Testis (tissue), 2 donors: ENCODE measurements at regions not wholly inside any gene's neighbourhood (a gene's known extent, or its start where the extent isn't known, plus 50 kb on each side); places are given as distances from the start of the nearest gene placed in this dataset.
"Not testable (repeated sequence)": the region's sequence is repeated elsewhere in the genome, so short reads cannot be mapped to it uniquely, and the experiment has no call there.

Source experiments
- DNase-seq: peaks from one replicate; pipeline ENCODE4 v3.0.0-alpha.2; 2019
- H3K27ac ChIP-seq, 2 donors: fragments of 200-600 bp; sonication (generic); one replicate each; pipeline ENCODE4 v1.5.1; 2019
- H3K27me3 ChIP-seq: fragments of 200-600 bp; sonication (generic); one replicate; pipeline ENCODE4 v1.5.1; 2019
- H3K36me3 ChIP-seq: fragments of 200-600 bp; sonication (generic); one replicate; pipeline ENCODE4 v1.5.1; 2017; ENCODE audit warnings: low read depth; ENCODE audit errors: missing control alignments
- H3K4me1 ChIP-seq: fragments of 200-600 bp; sonication (generic); one replicate; pipeline ENCODE4 v1.5.1; 2019
- H3K4me3 ChIP-seq, 2 donors: fragments of 200-600 bp; sonication (generic); one replicate each; pipeline ENCODE4 v1.5.1; 2017 to 2019
- H3K9me3 ChIP-seq: fragments of 200-600 bp; sonication (generic); one replicate; pipeline ENCODE4 v1.5.1; 2017
- CTCF ChIP-seq, 3 experiments: fragments of 450-650 bp in 2 of 3; fragments of 200-600 bp in 1 of 3; sonication (generic) in 1 of 3; IDR thresholded peaks; one replicate each; pipeline ENCODE4 v1.5.1; 2016 to 2019; ENCODE audit warnings: antibody characterized with exemption in 3 of 3, mild to moderate bottlenecking in 2 of 3, moderate library complexity in 1 of 3
- POLR2A ChIP-seq: fragments of 450-650 bp; IDR thresholded peaks from one replicate; pipeline ENCODE4 v1.6.1; 2017; ENCODE audit warnings: antibody characterized with exemption, mild to moderate bottlenecking, moderate library complexity
- WGBS, 2 donors: methylation state at CpG; one replicate each; pipeline ENCODE4 v1.1.5; 2018; 5-methylcytosine and 5-hydroxymethylcytosine counted together
- intact Hi-C: fragments of 100-400 bp; cut with DNase I; formaldehyde crosslinking; loops from one replicate; pipeline ENCODE4 v1.15.1; 2023; ENCODE audit warnings: low total_unique reads

- DNase-seq: no peak
- Histone ChIP-seq H3K9me3 (no peaks in the 10 kb centered on the region), H3K4me1 (no peaks in the 10 kb centered on the region), H3K4me3 (no peak overlapping the region), H3K27me3 (no peaks in the 10 kb centered on the region), H3K36me3 (no peaks in the 10 kb centered on the region), H3K27ac (no peak overlapping the region)
- intact Hi-C loops: no loop called here
- 92 to 100% methylated on average over 3 of the region's 3 CpGs for WGBS, 2 donors
- TF ChIP-seq CTCF (IDR thresholded peaks at IDR 0.05) (no peak), POLR2A (no peak)
These were observed 167.0 kb upstream of the PIK3R1 start for GRCh38 chr5:68048516-68048915.

GRCh38 chr5:68048054-68048453 is 167.5 kb upstream of the PIK3R1 start:
- H3K9me3 ChIP-seq, H3K4me1 ChIP-seq, DNase-seq, H3K4me3 ChIP-seq, H3K27ac ChIP-seq, H3K27me3 ChIP-seq, H3K36me3 ChIP-seq, intact Hi-C loops: not testable (repeated sequence)
- WGBS, 2 donors: 86 to 91% methylated on average over 5 of the region's 5 CpGs

- no peaks in the 10 kb centered on the region for H3K36me3 ChIP-seq
- no peaks in the 10 kb centered on the region for H3K4me1 ChIP-seq
- TF ChIP-seq CTCF (IDR thresholded peaks at IDR 0.05) (no peak), POLR2A (no peak)
- H3K27ac ChIP-seq: no peak overlapping the region
- no peaks in the 10 kb centered on the region for H3K9me3 ChIP-seq
- H3K27me3 ChIP-seq: no peaks in the 10 kb centered on the region
- DNase-seq: no peak
- intact Hi-C loops: no loop called here
- WGBS, 2 donors: 91 to 100% methylated on average over 1 of the region's 1 CpG
- no peak overlapping the region for H3K4me3 ChIP-seq
These were observed 168.5 kb upstream of the PIK3R1 start for GRCh38 chr5:68047035-68047434.

GRCh38 chr5:68046445-68046844 is 169.1 kb upstream of the PIK3R1 start:
- intact Hi-C loops: no loop called here
- no peak overlapping the region for H3K27ac ChIP-seq
- TF ChIP-seq POLR2A (no peak), CTCF (IDR thresholded peaks at IDR 0.05) (no peak)
- H3K4me1 ChIP-seq: no peaks in the 10 kb centered on the region
- 84 to 91% methylated on average over 5 of the region's 5 CpGs for WGBS, 2 donors
- no peaks in the 10 kb centered on the region for H3K9me3 ChIP-seq
- H3K36me3 ChIP-seq: no peaks in the 10 kb centered on the region
- H3K27me3 ChIP-seq: no peaks in the 10 kb centered on the region
- no peak for DNase-seq
- H3K4me3 ChIP-seq: no peak overlapping the region

GRCh38 chr5:68041293-68041692 is 174.3 kb upstream of the PIK3R1 start:
- 86 to 89% methylated on average over 8 of the region's 8 CpGs for WGBS, 2 donors
- intact Hi-C loops: no loop called here
- TF ChIP-seq CTCF (IDR thresholded peaks at IDR 0.05): no peak
- no peak for TF ChIP-seq POLR2A
- Histone ChIP-seq H3K4me1 (no peaks in the 10 kb centered on the region), H3K36me3 (no peaks in the 10 kb centered on the region), H3K27me3 (no peaks in the 10 kb centered on the region), H3K4me3 (no peak overlapping the region), H3K27ac (no peak overlapping the region), H3K9me3 (no peaks in the 10 kb centered on the region)
- no peak for DNase-seq
